ENCODE measurements at regions not wholly inside any gene's neighbourhood (a gene's known extent, or its start where the extent isn't known, plus 50 kb on each side); places are given as distances from the start of the nearest gene placed in this dataset.
A peak's percentile ranks its signal among the peaks of the same experiment; 100 is the strongest.
"Not testable (repeated sequence)": the region's sequence is repeated elsewhere in the genome, so short reads cannot be mapped to it uniquely, and the experiment has no call there.

DNA sequence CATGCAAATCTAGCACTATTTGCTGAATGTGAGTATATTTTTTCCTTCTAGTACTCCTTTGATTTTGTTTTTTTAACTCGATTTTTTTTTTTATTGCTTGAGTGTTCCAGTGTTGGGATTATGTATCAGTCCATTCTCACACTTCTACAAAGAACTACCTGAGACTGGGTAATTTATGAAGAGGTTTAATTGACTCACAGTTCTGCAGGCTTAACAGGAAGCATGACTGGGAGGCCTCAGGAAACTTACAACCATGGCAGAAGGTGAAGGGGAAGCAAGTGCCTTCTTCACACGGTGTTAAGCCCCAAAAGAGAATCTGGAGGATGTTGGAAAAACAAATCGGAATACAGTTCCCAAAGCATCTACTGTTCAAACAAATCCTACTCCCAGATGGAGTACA is 69.1 kb downstream of the ZNF518B start:
- not testable (repeated sequence) for DNase-seq (ENCODE audit: low read depth, low spot score)

DNA sequence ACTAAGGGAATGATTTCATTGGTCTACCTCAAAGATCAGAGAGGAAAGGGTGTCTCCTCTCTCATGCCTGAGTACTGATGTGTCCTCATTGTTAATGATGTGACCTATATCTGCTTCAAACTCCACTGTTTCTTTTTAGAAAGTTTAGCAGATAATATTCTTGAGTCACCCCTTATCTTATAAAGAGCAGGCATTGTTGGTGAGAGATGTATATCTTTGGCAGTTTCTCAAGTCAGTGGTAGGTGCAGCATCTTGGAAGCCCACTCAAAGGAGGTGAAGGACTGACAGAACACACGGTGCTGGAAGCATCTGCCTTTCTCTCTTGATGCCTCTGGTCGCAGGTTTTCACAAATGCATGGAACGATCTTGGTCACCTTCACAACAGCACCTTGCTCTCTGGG is 71.2 kb downstream of the ZNF518B start:
- DNase-seq (ENCODE audit: low read depth, low spot score) = no peak

DNA sequence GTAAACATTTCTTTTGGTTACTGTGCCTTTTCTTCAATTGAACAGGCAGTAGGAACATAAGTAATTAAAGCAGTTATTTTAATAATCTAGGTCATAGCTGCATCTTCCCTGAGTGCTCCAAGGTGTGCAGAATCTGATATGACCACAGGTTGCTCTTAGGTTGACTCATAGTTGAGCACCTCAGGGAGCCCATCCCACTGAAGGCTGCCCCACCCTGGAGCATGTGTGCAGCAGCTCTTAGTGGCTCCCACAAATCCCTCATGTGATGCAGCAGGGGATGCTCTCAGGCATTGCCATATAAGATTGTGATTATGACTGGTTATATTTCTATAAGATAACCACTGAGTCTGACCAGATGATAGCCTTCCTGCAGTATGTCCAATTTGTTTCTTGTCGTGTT is 72.3 kb downstream of the ZNF518B start:
- no peak for DNase-seq (ENCODE audit: low read depth, low spot score)

DNA sequence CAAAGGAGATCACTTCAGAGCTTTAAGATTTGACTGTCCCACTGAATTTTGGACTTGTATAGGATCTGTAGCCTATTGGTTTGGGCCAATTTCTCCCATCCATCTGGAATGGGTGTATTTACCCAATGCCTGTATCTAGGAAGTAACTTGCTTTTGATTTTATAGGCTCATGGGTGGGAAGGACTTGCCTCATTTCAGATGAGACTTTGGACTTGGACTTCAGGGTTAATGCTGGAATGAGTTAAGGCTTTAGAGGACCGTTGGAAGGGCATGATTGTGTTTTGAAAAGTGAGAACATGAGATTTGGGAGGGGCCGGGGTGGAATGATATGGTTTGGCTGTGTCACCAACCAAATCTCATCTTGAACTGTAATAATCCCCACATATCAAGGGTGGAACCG is 73.8 kb downstream of the ZNF518B start:
- no peak for DNase-seq (ENCODE audit: low read depth, low spot score)

DNA sequence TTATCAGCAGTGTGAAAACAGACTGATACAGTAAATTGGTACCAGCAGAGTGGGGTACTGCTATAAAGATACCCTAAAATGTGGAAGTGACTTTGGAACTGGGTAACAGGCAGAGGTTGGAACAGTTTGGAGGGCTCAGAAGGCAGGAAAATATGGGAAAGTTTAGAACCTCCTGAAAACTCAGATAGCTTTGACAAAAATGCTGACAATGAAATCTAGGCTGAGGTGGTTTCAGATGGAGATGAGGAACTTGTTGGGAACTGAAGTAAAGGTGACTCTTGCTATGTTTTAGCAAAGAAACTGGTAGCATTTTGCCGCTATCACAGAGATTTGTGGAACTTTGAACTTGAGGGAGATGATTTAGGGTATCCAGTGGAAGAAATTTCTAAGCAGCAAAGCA is 75.1 kb downstream of the ZNF518B start:
- not testable (repeated sequence) for DNase-seq (ENCODE audit: low read depth, low spot score)

DNA sequence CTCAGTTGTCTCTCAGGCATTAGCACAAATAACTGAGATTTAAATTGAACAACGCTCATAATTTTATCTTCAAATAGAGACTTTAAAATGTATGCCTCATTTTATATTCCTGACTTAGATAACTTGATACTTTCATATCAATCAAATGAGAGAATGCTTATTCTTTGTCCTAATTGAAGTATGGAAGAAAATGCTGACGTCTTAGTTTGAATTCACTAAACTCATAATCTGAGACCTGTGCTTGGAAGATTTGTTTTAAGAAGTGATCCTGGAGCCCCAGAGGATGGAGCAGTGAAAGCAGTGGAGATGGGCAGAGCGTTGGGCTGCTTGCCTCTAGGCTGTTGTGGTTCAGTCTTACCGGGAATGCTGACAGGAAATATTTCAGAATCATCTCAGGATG is 76.1 kb downstream of the ZNF518B start:
- no peak for DNase-seq (ENCODE audit: low read depth, low spot score)

DNA sequence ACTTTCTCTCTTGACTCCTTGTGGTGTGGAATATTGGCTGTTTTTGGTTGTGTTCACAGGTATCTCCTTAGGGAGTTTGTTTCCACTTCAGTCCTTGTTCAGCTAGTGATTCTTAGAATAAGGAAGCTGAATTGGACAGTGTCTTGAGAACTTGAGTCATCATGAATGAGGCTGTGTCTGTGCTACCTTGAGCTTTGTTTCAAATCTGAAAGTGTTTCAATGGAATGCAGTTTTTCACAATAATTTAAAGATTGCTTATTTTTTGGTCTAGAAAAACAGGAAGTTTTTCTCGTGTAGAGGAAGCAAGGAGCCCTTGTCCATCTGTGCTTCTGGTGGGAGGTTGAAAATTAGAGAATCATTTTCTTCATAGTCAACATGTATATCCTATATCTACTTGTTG is 76.5 kb downstream of the ZNF518B start:
- no peak for DNase-seq (ENCODE audit: low read depth, low spot score)

DNA sequence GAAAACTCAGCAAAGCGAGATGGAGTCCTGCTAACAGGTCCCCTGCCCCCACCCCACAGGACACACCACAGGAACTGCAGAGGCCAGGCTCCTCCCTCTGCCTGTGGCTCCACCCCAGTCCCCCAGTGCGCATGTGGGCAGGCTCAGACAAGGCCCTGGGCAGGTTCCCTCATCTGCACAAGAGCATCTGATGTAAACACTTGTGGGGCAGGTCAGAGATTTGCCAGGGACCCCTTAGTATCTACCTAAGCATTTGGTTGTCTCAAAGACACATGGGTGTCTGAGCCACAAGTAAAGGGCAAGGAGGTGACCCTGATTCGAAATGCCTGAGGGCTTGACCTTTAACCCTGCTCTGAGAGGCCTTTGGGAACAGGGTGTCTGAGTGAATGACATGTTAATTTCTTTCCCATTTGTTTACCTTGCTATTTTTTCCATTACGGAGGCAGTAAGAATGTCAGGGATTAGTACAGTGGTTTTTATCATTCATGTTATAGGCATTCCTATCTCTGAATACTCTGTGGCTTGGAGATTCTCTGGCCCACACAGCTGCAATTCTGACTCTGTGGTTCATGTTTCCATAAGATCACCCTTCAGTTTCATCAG is 85.3 kb downstream of the ZNF518B start:
- peak; percentile 9 for DNase-seq (ENCODE audit: low read depth, low spot score)

DNA sequence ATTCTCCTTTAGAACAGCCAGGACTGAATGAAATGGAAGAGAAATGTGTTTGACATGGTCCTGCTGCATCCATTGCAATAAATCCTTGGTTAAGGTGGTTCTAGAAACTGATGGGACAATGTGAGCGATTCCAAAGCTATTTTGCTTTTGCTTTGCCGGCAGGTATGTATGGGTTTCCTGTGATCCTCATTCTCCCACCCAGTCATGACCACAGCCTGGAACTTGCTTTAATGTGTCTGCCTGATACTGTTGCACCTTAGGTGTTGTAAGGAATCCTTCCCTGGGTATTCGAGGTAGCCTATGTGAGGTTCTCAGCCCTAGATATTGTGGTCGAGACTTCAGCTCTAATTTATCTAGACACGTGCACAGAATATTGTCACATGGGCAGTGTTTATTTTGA is 86.1 kb downstream of the ZNF518B start:
- no peak for DNase-seq (ENCODE audit: low read depth, low spot score)

DNA sequence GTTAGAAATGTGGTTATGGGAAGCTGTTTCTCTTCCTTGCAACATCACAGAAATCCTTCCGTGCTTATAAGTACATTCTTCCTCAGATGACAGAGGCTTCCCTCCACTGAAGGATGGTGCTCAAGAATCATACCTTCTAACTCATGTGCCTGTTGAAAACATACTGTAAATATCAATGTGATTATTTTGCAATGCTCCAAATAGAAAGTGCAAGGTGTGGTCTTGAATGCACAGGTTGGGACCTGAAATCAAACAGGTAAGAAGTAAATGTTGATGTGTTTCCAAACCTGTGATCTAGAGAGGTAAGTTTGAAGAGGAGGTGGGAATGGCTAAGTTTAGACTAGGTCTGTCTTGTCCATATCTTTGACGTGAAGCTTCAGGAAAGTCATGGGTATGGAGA is 87.7 kb downstream of the ZNF518B start:
- no peak for DNase-seq (ENCODE audit: low read depth, low spot score)

DNA sequence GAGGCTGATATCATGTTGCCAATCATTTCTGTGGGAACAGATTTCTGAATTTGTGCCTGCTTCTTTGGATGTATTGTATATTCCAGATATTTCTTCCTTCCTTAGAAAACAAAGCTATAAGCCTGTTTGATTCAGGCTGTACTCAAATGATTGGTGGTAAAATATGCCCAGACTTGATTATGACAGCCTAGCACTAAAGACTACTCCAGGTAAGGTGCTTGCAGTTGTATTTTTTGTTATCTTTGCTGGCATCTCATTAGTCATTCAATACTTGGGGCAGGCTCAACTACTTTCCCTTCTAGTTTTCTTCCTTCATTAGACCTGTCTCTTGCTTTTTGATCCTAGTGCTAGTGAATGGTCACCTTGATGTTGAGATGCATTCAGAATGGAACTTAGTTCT is 90.6 kb downstream of the ZNF518B start:
- no peak for DNase-seq (ENCODE audit: low read depth, low spot score)

DNA sequence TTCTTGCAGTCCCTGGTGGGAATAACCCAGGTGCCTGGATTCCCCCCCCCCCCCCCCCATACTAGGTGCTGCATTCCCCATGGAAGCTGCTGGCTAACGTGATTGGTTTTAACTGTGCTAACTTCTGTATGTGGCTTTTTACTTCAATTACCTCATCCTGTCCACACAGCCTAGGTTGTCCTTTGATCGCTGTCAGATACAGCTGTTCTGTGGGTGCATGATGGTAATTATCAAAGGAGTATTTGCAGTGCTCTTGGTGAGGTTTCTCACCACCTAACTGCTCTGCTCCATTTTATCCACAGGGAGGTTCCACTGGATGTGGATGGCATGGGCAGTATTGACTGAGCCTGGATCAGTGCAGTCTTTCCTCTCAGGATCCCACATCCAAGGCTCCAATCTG is 93.0 kb downstream of the ZNF518B start:
- no peak for DNase-seq (ENCODE audit: low read depth, low spot score)

DNA sequence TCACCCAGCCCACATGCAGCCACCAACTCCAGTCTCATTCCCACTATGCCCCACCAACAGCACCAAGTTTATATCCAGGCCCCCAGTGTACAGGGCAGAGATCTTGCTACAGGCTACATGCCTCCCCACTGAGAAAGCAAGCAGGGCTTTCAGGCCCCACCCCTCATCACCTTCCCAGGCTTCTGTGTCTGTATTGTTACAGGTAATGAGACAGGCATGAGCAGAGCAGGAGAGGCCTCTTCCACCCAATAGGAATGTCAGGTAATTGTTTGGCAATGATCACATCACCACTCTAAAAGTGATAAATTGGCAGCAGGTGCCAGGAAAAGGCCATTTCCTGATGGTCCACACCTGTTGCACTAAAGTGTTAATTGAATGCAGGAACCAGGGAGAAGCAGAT is 102.5 kb downstream of the ZNF518B start:
- no peak for DNase-seq (ENCODE audit: low read depth, low spot score)

DNA sequence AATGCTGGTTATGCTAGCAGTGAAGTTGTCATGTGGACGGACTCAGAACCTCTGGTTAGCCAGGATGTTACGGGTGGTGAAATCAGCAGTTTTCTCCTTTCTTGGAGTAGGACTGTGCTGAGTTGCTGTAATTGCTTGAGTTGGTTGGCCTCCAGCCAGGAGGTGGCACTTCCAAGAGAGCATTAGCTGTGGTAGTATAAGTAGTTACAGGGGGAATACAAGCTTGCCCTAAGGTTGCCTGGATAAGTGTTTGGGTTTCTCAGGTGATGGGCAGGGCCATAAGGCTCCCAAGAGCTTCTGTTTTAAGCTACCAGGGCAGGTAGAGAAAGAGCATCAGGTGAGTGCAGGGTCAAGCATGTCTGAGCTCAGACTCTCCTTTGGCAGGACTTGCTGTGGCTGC is 103.0 kb downstream of the ZNF518B start:
- no peak for DNase-seq (ENCODE audit: low read depth, low spot score)

DNA sequence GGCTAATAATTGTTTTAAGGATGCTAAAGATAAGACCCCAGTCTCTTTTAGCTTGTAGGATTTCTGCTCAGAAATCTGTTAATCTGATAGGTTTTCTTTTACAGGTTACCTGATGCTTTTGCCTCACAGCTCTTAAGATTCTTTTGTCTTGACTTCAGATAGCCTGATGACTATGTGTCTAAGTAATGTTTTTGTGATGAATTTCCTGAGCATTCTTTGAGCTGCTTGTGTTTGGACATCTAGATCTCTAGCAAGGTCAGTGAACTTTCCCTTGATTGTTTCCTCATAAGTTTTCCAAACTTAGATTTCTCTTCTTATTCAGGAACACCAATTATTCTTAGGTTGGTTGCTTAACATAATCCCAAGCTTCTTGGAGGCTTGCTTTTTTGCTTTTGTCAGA is 104.1 kb downstream of the ZNF518B start:
- DNase-seq (ENCODE audit: low read depth, low spot score) = no peak

DNA sequence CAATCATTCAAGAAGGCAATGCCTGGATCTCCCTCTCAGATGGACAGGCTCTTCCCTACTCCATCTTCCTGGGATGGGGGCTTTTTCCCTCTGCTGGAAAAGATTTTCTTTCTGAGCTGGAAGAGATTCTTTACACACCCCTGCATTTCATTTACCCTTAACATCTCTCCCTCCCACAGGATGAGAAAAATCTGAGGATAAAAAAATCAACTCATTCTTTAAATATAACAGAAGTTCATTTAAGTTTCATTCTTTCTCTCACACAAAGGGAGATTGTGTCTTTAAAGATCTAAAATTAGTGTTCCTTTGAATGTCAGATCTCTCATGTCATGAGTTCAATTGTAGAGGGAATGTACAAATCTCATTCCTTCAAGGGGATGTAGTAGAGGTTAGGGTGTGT is 109.0 kb downstream of the ZNF518B start:
- no peak for DNase-seq (ENCODE audit: low read depth, low spot score)

DNA sequence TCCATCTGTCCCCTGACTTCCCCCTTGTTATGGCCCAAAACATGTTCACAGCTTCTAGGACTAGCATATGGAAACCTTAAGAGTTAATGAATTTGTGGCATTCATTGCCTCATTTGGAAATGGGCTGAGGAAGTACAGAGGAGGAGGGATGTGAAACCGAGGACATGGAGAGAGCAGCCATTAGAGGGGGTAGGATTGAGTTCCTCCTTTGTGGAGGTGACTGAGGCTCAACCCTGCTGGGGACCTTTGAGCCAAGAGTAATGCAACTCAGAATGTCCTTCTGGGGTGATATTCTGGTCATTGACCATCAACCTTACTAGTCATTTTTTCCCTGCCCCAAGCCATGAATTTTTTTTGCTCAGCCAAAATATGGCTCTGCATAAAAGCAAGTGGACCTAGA is 109.4 kb downstream of the ZNF518B start:
- no peak for DNase-seq (ENCODE audit: low read depth, low spot score)

DNA sequence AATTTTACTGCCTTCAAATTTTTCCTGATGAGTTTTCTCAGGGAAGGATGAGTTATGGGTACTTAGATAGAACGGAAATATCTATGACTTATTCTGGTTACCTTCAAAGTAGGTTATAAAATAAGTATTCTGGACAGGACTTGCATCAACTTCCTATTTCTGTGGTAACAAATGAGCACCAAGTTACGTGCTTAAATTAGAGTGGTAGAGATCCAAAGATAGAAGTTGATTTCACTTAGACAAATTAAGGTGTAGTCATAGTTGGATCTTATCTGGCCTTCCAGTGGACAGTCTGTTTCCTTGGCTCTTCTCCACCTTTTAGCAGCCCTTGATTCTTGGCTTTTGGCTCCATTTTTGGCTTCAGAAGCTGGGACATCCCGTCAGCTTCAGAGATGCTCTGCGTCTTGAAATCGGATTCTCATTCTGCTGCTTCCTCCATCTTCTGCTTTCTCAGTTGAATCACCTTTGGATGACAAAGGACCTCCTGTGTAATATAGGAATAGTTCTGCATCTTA is 109.9 kb downstream of the ZNF518B start:
- DNase-seq (ENCODE audit: low read depth, low spot score) = no peak

DNA sequence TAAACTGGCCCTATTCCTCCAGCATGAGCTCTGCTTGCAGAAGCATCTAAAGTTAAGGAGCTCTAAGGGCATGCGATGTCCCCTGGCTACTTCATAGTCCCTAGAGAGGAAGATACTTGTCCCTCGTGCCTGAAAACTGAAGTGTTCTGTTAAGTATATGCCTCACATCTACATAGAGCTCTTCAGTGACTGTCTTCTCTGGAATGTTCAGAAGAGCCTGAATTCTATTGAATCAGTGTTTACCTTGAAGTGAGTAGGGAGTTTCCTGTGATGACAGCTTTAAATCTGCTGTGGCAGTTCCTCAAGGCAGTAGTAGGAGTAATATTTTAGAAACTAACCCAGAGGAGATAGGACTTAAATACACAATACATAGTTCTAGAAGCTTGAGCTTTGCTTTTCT is 111.2 kb downstream of the ZNF518B start:
- DNase-seq (ENCODE audit: low read depth, low spot score) = no peak

DNA sequence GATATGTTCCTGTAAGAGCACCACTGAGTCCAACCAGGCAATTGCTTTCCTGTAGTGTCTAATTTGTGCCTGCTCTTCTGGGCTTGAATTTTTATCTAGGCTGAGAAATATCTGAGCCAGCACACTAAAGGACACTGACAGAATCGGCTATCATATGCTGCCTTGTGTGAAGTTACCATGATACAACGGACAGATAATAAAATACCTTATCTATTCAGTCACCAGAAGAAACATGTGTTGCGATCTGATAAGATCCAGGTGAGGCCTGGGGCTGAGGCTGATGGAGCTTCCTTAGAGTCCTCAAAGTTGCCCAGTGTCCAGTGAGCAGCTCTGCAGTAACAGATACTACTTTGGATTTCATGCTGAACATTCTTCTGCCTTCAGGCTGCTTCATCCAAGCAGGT is 111.8 kb downstream of the ZNF518B start:
- DNase-seq (ENCODE audit: low read depth, low spot score) = no peak

DNA sequence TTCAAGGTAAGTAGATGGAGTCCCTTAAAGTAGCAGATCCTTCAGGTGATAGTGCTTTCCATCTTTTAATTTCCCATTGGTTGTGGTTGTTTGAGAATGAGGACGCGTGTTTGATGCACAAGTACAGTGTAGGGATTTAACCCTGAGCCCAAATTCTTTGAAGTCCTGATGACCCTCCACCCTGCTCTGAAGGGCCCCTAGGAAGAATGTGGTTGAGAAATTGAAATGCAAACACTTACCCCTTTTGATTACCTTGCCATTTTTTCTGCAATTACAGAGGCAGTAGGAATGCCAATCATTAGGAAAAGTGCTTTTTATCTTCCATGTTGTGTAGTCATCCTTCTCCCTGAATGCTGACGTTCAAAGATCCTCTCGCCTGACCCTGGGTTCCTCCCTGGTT is 112.4 kb downstream of the ZNF518B start:
- DNase-seq (ENCODE audit: low read depth, low spot score) = no peak

DNA sequence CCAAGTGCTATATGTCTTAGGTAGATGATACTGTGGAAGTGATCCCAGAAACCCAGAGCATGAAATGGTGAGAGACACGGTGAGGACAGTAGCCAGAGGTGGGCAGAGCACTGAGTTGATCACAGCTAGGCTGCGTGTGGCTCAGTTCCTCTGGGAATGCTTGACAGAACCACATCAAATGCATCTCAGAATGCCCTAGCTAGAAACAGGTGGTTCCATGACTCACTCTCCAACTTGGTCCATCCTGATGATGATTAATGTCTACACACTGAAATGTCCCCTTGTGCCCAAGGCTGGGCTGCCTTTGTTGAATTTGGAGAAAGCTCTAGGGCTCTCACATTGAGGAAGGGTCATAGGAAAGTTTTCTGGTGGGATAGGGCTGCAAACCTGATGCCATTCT is 113.6 kb downstream of the ZNF518B start:
- no peak for DNase-seq (ENCODE audit: low read depth, low spot score)

DNA sequence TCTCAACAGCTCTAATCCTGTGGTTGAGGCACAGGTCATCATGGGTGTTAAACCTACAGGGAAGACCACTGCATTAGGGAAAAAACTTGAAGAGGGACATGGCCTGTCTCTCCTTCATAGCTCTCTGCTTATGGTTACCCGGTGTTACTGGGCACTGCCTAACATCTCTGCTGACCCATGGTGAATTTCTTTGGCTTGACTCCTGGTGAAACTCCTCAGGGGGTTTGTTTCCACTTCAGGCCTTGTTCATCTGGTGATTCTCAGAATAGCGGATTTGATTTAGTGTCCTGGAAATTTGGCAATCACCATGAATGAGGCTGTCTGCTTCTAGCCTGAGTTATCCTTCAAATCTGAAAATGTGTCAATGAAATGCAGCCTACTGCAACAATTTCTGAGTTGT is 114.4 kb downstream of the ZNF518B start:
- no peak for DNase-seq (ENCODE audit: low read depth, low spot score)

DNA sequence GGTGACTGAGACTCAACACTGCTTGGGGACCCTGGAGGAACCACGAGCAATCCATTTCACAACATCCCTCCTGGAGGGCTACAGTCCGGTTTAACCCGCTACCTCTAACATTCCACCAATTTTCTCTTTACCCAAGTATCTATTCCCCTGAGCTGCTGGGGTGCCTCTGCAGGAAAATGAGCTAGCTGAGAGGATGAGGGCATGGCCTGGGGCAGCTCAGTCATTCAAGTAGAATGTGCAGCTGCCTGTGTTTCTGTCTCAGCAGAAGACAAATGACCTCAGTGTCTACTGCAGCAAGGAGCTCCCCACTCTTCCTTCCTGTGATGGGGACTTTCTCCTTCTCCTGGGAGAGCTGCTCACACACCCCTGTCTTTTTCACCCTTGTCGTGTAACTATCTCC is 120.8 kb downstream of the ZNF518B start:
- no peak for DNase-seq (ENCODE audit: low read depth, low spot score)

Data from iPS DF 19.7 (cell line).